GM18517 (cell line): ENCODE measurements at regions not wholly inside any gene's neighbourhood (a gene's known extent, or its start where the extent isn't known, plus 50 kb on each side); places are given as distances from the start of the nearest gene placed in this dataset.

Source experiments
- ATAC-seq: cut with Tn5 transposase; IDR thresholded peaks from one replicate; pipeline ENCODE4 v1.9.1; 2021; ENCODE audit warnings: mild to moderate bottlenecking, moderate library complexity; ENCODE audit not compliant: unreplicated experiment

DNA sequence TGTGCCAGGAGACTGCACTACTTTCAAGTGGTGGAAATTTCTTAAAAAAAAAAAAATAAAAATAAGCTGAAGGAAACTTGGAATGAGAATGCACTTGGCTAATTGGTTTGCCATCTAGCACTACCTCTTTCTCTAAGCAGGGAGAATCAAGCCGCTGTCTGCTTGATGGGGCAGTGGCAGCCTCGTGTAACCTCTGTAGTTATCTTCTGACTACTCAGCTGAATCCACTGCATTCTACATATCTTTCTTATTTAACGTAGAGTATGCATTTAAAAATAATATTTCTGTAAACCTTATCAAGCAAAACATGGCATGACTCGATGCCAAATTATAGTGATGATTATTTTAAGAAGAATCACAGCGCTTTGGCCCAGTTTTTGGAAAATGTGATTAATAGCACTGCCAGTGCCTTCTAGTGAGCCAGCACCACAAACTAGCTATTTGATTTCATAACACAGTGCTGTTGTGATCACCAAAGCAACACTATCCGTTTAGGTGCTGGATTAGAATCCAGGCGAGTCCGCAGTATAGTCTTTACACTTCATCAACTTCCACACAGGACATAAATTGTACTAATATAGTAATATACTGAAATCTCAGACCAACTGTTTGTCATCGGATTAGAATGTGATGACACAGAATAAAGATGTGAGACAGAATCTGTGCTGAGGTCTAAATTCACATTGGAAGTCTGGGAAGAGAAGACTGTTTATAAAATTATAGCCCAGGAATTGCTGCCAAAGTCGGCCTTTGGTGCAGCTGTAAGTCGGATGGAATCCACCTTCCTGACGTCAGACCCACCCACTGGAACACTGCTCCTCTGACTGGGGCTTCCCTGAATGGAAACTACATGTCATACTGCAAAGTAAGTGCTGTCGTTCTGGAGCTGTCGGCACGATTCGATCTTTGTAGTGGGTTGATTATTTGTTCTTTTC is 136.5 kb upstream of the ETAA1 start:
- ATAC-seq = no peak

DNA sequence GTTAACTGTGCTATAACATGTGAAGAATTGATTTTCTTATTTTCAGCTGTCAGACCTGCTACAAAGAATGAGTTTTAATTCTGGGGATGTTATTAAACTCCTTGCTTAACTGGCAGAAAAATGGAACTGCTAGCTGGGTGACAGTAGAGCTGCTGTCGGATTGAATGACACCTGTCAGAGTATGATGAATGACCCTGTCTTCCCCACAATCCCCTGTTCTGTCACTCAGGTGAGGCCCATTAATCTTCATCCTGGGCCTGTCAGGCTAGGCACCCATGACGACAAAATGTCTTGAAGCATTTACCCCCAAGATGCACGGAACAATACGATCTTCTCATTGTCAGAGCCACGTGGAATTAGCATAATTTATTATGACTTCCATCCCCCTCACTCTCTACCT is 129.9 kb upstream of the ETAA1 start:
- no peak for ATAC-seq

GRCh38 chr2:67268797-67269196 is 128.3 kb upstream of the ETAA1 start:
- ATAC-seq = no peak

- ATAC-seq = no peak
Measured at GRCh38 chr2:67272195-67272594, 124.9 kb upstream of the ETAA1 start.

DNA sequence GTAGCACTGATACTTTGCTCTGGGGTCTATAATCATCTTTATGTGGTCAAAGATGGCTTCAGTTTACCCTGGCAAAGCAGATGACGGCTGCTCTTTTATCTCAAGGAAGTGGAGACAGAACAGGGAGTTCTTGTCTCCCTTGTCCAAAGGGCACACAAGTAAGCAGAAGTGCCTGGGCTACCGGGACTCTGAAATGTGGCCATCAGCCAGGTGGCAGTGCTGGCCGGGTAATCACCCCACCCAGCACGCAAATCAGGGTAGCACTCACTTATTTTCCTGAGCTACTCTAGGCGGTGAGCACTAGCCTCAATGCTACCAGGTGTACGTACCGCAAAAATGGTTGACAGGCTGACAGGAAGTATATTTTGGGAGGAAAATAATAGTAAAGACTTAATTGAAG is 119.7 kb upstream of the ETAA1 start:
- ATAC-seq = no peak

GRCh38 chr2:67281101-67281500 is 116.0 kb upstream of the ETAA1 start:
- ATAC-seq = no peak

DNA sequence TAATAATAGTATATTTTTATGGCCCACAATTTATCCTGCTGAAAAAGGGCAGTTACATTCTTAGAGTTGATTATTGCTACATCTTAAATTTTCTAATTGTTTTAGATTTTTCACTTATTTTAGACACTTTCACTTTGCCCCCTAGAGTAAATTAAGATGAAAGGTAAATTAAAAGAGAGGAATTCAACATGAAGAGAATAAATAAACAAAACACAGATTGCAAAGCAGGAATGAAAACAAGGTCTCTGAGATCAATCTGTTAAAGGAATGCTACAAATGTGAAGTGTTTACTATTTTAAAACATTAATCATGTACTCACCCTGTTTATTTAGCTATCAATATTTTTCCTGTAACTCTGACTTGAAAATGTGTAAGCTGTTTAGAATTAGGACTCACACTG is 113.5 kb upstream of the ETAA1 start:
- ATAC-seq = no peak

DNA sequence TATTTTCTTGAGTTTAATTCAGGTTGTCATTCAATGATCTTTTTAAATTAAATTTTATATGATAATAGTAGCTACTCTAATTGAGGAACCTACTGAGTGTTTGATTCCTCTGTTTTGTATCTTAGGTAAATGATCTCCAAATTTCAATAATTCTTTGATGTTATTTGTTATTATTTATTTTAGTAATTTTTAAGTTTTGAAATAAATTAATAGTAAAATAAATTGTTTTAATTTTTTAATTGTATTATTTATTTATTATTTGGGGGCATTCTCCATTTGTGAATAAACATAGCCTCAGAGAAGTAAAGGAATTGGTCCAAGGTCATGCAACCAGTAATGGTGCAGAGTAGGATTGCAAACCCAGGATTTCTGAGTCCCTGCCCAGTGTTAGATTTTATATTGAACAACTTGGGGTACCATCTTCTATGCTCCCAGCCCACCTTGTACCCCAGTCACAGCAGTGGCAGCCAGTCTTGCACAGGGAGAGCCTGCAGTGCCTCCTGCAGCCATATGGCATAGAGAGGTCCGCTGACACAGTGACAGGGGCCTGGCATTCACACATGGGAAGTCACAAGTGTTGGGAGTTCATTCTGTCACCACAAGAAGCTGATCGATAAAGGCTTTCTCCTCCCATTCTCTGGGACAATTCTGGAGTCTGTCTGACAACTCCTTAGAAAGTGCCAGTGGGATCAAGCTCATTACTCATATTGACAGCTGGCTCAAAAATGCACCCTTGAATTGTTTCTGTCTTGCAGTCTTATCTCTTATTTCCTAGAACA is 110.0 kb upstream of the ETAA1 start:
- ATAC-seq = no peak

DNA sequence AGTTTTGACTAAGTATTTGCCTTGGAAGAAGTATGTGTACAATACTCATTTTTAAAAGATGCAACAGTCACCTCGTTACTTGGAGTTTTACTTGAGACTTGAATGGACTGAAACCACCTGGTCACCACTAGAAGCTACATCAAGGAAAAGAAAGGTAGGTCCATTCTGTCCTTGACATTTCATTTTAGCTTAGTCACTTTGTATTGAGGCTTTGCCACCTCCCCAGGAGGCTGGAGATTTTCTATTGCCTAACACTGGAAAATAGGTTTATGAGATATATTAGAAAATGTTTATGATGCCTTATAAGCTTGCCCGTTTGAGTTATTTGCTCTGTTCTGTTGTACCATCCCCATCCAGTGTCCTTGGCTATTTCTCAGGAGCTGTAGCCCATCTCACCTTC is 107.9 kb upstream of the ETAA1 start:
- ATAC-seq = no peak

GRCh38 chr2:67289921-67290371 is 107.2 kb upstream of the ETAA1 start:
- ATAC-seq = no peak

GRCh38 chr2:67290451-67291290 is 106.5 kb upstream of the ETAA1 start:
- ATAC-seq = no peak

DNA sequence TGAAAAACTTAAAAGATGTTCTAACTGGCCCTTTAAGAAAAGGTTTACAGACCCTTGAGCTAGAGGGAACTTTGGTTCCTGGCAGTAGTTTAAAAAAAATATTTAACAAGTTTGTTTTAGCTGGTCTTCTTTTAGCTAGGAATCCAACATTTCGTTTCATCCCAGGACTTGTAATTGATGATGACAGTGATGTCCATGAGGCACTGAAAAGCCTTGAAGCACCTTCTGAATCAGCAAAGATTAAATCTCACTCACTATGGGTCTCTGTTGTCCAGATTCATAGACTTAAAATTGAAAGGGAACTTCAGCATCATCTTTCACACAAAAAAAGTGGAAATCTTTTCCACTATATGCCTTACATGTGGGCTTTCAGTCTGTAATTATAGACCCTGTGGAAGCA is 102.9 kb upstream of the ETAA1 start:
- ATAC-seq = no peak

GRCh38 chr2:67295406-67295805 is 101.7 kb upstream of the ETAA1 start:
- no peak for ATAC-seq

- ATAC-seq = no peak
Measured at GRCh38 chr2:67295851-67296250, 101.3 kb upstream of the ETAA1 start.

DNA sequence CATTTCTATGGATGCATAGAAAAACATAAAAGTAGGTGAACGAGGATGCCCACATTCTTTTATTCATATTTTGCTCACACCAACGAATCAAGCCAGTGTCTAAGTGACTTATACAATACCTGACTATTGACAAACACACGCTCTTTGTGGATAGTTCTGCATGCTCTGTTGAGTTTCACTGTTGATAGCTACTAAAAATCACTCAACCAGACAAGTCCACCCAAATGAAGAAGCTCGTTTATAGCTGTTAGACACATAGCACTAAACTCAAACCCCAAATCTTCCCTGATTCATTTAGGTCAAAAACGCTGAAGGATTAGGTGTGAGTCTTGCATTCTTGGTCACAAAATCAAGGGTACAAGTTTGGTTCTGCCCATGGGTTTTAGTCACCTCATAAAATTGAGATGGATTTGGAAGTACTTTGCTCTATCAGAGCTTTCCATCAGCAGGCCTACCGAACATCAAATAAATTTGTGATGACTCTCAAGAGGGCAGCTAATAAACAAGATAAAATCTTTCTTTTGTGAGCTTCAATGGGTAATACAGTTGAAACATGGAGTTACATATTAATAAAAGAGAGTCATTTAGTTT is 92.7 kb upstream of the ETAA1 start:
- no peak for ATAC-seq

- ATAC-seq = no peak
Measured at GRCh38 chr2:67309281-67309680, 87.9 kb upstream of the ETAA1 start.

DNA sequence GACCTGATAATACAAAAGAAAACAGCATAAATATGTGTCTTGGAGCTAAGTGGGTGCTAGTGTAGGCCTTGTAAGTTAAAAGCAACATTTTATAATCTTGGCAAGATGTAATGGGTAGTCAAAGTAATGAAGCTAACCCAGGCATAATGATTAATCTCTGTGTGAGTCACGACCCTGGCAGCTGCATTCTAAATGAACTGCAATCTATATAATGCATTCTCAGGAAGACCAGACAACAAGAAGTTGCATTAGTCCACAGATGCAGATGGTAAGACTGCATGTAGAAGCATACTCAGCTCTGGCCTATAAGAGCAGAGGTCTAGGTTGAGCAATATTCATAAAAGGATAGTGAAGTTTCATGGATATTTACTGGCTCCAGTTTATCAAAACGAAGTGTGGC is 85.6 kb upstream of the ETAA1 start:
- ATAC-seq = no peak

DNA sequence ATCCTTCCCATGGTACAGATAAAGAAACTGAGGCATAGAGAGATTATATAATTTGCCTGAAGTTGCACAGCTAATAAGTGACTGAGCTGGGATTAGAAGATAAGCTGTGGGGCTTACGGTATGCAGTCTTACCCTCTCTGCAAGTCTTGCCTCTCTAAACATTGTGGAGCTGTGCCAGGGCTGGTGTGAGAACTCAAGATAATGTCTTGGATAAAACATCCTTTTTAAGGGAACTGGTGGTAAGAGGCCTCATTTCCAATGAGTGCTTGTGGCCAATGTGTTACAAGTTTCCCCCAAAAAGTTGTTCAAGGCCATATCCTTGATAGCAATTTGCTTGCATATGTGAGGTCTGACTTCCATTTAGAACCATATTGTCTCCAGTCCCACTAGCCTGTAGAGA is 84.3 kb upstream of the ETAA1 start:
- ATAC-seq = no peak

GRCh38 chr2:67313536-67313935 is 83.6 kb upstream of the ETAA1 start:
- no peak for ATAC-seq

GRCh38 chr2:67318031-67318430 is 79.1 kb upstream of the ETAA1 start:
- no peak for ATAC-seq

DNA sequence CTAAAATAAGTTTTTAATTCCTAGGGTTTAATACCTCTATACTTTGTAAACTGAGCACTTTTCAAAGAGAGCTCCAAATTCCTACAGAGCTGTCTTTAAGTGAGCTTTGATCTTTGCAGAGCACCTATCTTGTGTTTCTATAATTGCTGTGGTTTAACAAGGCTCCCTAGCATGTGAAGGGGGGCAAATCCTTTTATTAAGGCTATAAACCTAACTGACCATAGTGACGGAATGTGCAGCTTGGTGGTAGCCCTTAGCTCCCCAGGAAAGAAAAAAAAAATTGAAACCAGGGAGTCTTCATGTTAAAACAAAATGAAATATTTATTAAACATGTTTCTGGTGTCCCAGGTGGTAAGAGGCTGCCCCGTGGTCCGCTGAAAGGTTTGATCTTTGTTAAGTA is 78.6 kb upstream of the ETAA1 start:
- ATAC-seq = no peak
